ENCODE measurements at regions not wholly inside any gene's neighbourhood (a gene's known extent, or its start where the extent isn't known, plus 50 kb on each side); places are given as distances from the start of the nearest gene placed in this dataset.
A peak's percentile ranks its signal among the peaks of the same experiment; 100 is the strongest.

DNA sequence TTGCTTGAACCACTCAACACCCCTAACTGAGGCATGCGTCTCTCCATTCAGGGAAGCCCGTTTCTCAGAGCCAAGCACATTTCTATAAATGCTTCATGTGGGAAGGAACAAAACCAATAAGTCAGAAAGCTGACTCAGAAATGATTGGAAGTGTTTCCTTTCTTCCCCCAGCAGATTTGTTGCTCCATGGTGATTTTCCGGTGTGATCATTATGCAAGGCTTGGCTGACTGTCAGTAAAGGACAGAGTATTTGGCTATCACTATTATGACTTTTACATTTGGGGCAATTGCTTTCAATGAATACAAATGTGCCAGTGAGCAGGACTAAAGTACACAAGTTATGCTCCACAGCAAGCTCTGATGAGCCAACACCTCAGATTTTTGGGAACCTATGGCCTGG, 53.3 kb upstream of the ZC3H11B start:
- no peak for DNase-seq (ENCODE audit: low spot score)
- TF ChIP-seq, protein P1, sequence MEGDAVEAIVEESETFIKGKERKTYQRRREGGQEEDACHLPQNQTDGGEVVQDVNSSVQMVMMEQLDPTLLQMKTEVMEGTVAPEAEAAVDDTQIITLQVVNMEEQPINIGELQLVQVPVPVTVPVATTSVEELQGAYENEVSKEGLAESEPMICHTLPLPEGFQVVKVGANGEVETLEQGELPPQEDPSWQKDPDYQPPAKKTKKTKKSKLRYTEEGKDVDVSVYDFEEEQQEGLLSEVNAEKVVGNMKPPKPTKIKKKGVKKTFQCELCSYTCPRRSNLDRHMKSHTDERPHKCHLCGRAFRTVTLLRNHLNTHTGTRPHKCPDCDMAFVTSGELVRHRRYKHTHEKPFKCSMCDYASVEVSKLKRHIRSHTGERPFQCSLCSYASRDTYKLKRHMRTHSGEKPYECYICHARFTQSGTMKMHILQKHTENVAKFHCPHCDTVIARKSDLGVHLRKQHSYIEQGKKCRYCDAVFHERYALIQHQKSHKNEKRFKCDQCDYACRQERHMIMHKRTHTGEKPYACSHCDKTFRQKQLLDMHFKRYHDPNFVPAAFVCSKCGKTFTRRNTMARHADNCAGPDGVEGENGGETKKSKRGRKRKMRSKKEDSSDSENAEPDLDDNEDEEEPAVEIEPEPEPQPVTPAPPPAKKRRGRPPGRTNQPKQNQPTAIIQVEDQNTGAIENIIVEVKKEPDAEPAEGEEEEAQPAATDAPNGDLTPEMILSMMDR (IDR thresholded peaks at IDR 0.05): no peak
- H3K27me3 ChIP-seq: no peaks in the 10 kb centered on the region
- peak overlapping the region in 1 of 2 donors; percentile 51 for H3K27ac ChIP-seq
- no peaks in the 10 kb centered on the region for H3K36me3 ChIP-seq
- H3K9me3 ChIP-seq: no peaks in the 10 kb centered on the region
- no peak overlapping the region for H3K4me3 ChIP-seq
- peaks cover 0 to 25% of the 10 kb centered on the region in 2 donors for H3K4me1 ChIP-seq

DNA sequence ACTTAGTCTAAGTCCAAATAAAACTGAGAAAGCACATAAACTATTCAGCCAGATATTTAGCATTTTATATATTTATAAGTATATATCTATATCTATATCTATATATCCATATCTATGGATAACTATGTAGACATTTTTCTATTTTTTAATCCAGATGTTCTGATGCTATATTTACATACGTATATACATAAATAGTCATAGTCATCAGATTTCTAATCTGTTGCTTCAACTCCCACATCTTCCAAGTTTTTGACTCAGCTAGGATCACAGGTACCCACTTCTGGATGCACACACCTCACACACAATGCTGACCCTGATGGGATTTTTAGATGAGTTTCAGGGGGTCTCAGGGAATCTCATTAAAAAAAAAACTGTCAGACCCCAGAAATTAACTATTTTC, 52.2 kb upstream of the ZC3H11B start:
- no peaks in the 10 kb centered on the region for H3K36me3 ChIP-seq
- peaks cover 0 to 26% of the 10 kb centered on the region in 2 donors for H3K4me1 ChIP-seq
- H3K4me3 ChIP-seq: no peak overlapping the region
- no peak overlapping the region for H3K27ac ChIP-seq
- TF ChIP-seq, protein P1 (IDR thresholded peaks at IDR 0.05): no peak
- no peaks in the 10 kb centered on the region for H3K27me3 ChIP-seq
- H3K9me3 ChIP-seq: no peaks in the 10 kb centered on the region
- DNase-seq (ENCODE audit: low spot score): no peak

DNA sequence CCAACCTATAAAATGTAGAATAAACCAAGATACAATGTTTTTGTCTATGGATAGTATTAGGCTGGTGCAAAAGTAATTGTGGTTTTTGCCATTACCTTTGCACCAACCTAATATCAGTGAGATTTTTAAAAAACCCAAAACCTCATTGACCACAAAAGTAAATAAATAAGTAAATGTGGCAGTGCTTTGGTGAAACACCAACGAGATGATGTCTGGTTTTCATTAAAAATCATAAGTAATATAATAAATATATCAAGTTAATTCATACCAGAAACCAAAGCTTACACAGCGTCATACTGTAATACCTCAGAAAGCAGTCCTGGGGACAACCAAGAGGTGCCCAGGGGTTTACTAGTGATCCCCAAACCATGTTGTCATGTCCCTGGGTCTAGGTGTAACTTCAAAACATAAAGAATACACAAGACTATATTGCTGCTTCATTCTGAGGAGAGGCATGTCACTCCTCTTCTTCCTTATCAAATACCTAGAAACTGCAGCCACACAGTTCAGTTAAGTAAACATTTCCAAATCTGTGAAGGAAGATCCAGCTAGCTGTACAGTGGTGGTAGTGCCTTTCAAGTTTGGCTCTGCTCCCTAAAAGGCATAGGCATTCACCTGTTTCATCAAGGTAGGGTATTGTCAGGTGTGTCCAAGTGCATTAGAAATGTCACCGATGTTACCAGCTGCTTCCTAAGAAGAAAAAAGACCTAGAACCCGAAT, 51.6 kb upstream of the ZC3H11B start:
- Histone ChIP-seq H3K4me1 (peaks cover 0 to 26% of the 10 kb centered on the region in 2 donors), H3K4me3 (no peak overlapping the region), H3K27me3 (no peaks in the 10 kb centered on the region), H3K36me3 (no peaks in the 10 kb centered on the region), H3K27ac (no peak overlapping the region), H3K9me3 (no peaks in the 10 kb centered on the region)
- no peak for DNase-seq (ENCODE audit: low spot score)
- TF ChIP-seq, protein P1 (IDR thresholded peaks at IDR 0.05): no peak
